ENCODE measurements at regions not wholly inside any gene's neighbourhood (a gene's known extent, or its start where the extent isn't known, plus 50 kb on each side); places are given as distances from the start of the nearest gene placed in this dataset.

DNA sequence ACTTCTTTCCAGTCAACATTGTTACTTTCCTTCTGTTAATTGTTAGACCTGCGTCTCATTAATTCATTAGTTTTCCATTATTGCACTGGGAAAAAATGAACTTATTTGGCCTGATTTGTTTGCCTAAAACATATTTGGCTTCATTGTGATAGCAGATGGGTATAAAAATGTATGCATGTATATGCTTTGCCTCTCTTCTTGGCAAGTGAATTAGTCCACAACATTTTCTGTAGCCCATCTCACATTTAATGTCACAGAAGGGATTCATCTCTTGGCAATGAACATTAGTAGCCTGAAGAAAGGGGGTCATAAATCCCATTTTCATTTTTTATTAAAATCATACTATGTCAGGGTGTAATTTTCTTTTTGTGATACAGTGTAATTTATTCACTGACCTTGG, 125.2 kb downstream of the TUSC7 start:
- ChIA-PET CTCF (no interaction called here), POLR2A (no interaction called here)
- intact Hi-C loops (cut with micrococcal nuclease; ENCODE audit: unreplicated experiment), result no loop called here
- no peaks in the 10 kb centered on the region for H3K36me3 Mint-ChIP-seq (ENCODE audit: insufficient read depth, unreplicated experiment)
- DNase-seq, result no peak
- H3K9me3 Mint-ChIP-seq (ENCODE audit: unreplicated experiment), result no peaks in the 10 kb centered on the region
- Histone ChIP-seq H3K27me3 (replicated peaks; ENCODE audit: control insufficient read depth, insufficient read depth, low read length) (no peaks in the 10 kb centered on the region), H3K4me3 (ENCODE audit: low read depth, low read length) (no peak overlapping the region), H3K4me1 (no peaks in the 10 kb centered on the region), H3K9me3 (no peaks in the 10 kb centered on the region), H3K36me3 (ENCODE audit: control insufficient read depth, insufficient read depth, low read length) (no peaks in the 10 kb centered on the region)
- no peaks in the 10 kb centered on the region for H3K4me1 Mint-ChIP-seq (ENCODE audit: low read depth, unreplicated experiment)
- no TSS peak for BruUV-seq (replicated peaks)
- H3K27me3 Mint-ChIP-seq (ENCODE audit: insufficient read depth, unreplicated experiment), result peaks cover 2% of the 10 kb centered on the region
- TF ChIP-seq CTCF (IDR thresholded peaks at IDR 0.05; ENCODE audit: insufficient read depth in 1 of 2, low read depth in 1 of 2, low read length in 1 of 2, severe bottlenecking in 1 of 2, unreplicated experiment in 1 of 2), result no peak
- no peak overlapping the region for H3K4me3 Mint-ChIP-seq (ENCODE audit: unreplicated experiment)
- no peak overlapping the region for H3K27ac Mint-ChIP-seq (ENCODE audit: unreplicated experiment)

GRCh38 chr3:116835658-116836057, 126.1 kb downstream of the TUSC7 start:
- no TSS peak for BruUV-seq (replicated peaks)
- Mint-ChIP-seq H3K4me1 (ENCODE audit: low read depth, unreplicated experiment) (no peaks in the 10 kb centered on the region), H3K4me3 (ENCODE audit: unreplicated experiment) (no peak overlapping the region), H3K27me3 (ENCODE audit: insufficient read depth, unreplicated experiment) (peaks cover 2% of the 10 kb centered on the region), H3K9me3 (ENCODE audit: unreplicated experiment) (no peaks in the 10 kb centered on the region), H3K36me3 (ENCODE audit: insufficient read depth, unreplicated experiment) (no peaks in the 10 kb centered on the region), H3K27ac (ENCODE audit: unreplicated experiment) (no peak overlapping the region)
- intact Hi-C loops (cut with micrococcal nuclease; ENCODE audit: unreplicated experiment), result no loop called here
- DNase-seq, result no peak
- Histone ChIP-seq H3K36me3 (ENCODE audit: control insufficient read depth, insufficient read depth, low read length) (no peaks in the 10 kb centered on the region), H3K9me3 (no peaks in the 10 kb centered on the region), H3K4me3 (ENCODE audit: low read depth, low read length) (no peak overlapping the region), H3K27me3 (replicated peaks; ENCODE audit: control insufficient read depth, insufficient read depth, low read length) (no peaks in the 10 kb centered on the region), H3K4me1 (no peaks in the 10 kb centered on the region)
- ChIA-PET POLR2A (no interaction called here), CTCF (interaction anchor here (1.1 kb wide), 1 partner anchor 65 kb away, joined by 4 read pairs; no protein-coding TSS in a partner anchor)
- no peak for TF ChIP-seq CTCF (IDR thresholded peaks at IDR 0.05; ENCODE audit: insufficient read depth in 1 of 2, low read depth in 1 of 2, low read length in 1 of 2, severe bottlenecking in 1 of 2, unreplicated experiment in 1 of 2)

DNA sequence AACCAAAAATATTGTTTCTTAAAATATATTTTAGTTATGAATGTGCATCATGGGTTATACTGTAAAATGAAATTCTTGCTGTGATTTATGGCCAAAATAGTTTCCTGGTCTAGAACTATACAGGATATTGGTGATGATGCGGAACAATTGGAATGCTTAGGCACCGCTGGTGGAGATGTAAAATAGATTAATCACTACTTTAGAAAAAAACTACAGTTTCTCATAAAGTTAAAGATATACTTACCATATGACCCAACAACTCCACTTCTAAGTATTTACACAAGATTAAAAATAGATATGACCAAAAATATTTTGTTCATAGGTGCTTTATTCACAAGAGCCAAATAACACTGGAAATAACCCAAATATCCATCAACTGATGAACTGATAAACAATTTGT, 126.7 kb downstream of the TUSC7 start:
- no peak overlapping the region for H3K4me3 ChIP-seq (ENCODE audit: low read depth, low read length)
- H3K9me3 ChIP-seq, result no peaks in the 10 kb centered on the region
- no peaks in the 10 kb centered on the region for H3K36me3 ChIP-seq (ENCODE audit: control insufficient read depth, insufficient read depth, low read length)
- H3K4me1 Mint-ChIP-seq (ENCODE audit: low read depth, unreplicated experiment), result no peaks in the 10 kb centered on the region
- H3K4me1 ChIP-seq, result no peaks in the 10 kb centered on the region
- ChIA-PET POLR2A (no interaction called here), CTCF (interaction anchor here (1.1 kb wide), 1 partner anchor 65 kb away, joined by 4 read pairs; no protein-coding TSS in a partner anchor)
- peaks cover 4% of the 10 kb centered on the region for H3K27me3 Mint-ChIP-seq (ENCODE audit: insufficient read depth, unreplicated experiment)
- no TSS peak for BruUV-seq (replicated peaks)
- no peak for DNase-seq
- no peaks in the 10 kb centered on the region for H3K36me3 Mint-ChIP-seq (ENCODE audit: insufficient read depth, unreplicated experiment)
- H3K27me3 ChIP-seq (replicated peaks; ENCODE audit: control insufficient read depth, insufficient read depth, low read length), result no peaks in the 10 kb centered on the region
- TF ChIP-seq CTCF (IDR thresholded peaks at IDR 0.05; ENCODE audit: insufficient read depth in 1 of 2, low read depth in 1 of 2, low read length in 1 of 2, severe bottlenecking in 1 of 2, unreplicated experiment in 1 of 2), result no peak
- no peaks in the 10 kb centered on the region for H3K9me3 Mint-ChIP-seq (ENCODE audit: unreplicated experiment)
- H3K4me3 Mint-ChIP-seq (ENCODE audit: unreplicated experiment), result no peak overlapping the region
- intact Hi-C loops (cut with micrococcal nuclease; ENCODE audit: unreplicated experiment), result no loop called here
- no peak overlapping the region for H3K27ac Mint-ChIP-seq (ENCODE audit: unreplicated experiment)
